Gastroesophageal sphincter (tissue), 3 donors: ENCODE measurements at regions not wholly inside any gene's neighbourhood (a gene's known extent, or its start where the extent isn't known, plus 50 kb on each side); places are given as distances from the start of the nearest gene placed in this dataset.

Source experiments
- POLR2A ChIP-seq, 2 donors: fragments of 450-650 bp; IDR thresholded peaks; one replicate each; pipeline ENCODE4 v1.6.1; 2017; ENCODE audit warnings: antibody characterized with exemption in 2 of 2, mild to moderate bottlenecking in 2 of 2, moderate library complexity in 1 of 2
- POLR2AphosphoS5 ChIP-seq: sonication (generic); formaldehyde crosslinking; IDR thresholded peaks from one replicate; pipeline ENCODE4 v1.6.1; 2017; ENCODE audit warnings: antibody characterized with exemption
- TF ChIP-seq, protein P1 (sequence below), 4 experiments: fragments of 200-600 bp in 2 of 4; fragments of 450-650 bp in 2 of 4; sonication (generic) in 1 of 4; IDR thresholded peaks; one replicate each; pipeline ENCODE4 v1.5.1; 2017 to 2019; ENCODE audit warnings: antibody characterized with exemption in 4 of 4, mild to moderate bottlenecking in 2 of 4, moderate library complexity in 2 of 4

- TF ChIP-seq, protein P1, sequence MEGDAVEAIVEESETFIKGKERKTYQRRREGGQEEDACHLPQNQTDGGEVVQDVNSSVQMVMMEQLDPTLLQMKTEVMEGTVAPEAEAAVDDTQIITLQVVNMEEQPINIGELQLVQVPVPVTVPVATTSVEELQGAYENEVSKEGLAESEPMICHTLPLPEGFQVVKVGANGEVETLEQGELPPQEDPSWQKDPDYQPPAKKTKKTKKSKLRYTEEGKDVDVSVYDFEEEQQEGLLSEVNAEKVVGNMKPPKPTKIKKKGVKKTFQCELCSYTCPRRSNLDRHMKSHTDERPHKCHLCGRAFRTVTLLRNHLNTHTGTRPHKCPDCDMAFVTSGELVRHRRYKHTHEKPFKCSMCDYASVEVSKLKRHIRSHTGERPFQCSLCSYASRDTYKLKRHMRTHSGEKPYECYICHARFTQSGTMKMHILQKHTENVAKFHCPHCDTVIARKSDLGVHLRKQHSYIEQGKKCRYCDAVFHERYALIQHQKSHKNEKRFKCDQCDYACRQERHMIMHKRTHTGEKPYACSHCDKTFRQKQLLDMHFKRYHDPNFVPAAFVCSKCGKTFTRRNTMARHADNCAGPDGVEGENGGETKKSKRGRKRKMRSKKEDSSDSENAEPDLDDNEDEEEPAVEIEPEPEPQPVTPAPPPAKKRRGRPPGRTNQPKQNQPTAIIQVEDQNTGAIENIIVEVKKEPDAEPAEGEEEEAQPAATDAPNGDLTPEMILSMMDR (IDR thresholded peaks at IDR 0.05) = no peak
- TF ChIP-seq POLR2A (IDR thresholded peaks at IDR 0.05) (no peak), POLR2AphosphoS5 (no peak)
These were observed 86.4 kb upstream of the AGA start for GRCh38 chr4:177528620-177529019.
